Skeletal muscle satellite cell (primary cell): ENCODE measurements at regions not wholly inside any gene's neighbourhood (a gene's known extent, or its start where the extent isn't known, plus 50 kb on each side); places are given as distances from the start of the nearest gene placed in this dataset.

ENCODE experiments used
- H3K27me3 ChIP-seq: 2 replicates; pipeline ENCODE4 v1.7.0; 2013; ENCODE audit warnings: low read length; ENCODE audit not compliant: control insufficient read depth, insufficient read depth
- H3K36me3 ChIP-seq: 2 replicates; pipeline ENCODE4 v1.7.0; 2013; ENCODE audit warnings: mild to moderate bottlenecking, control low read depth, low read length; ENCODE audit not compliant: insufficient read depth
- H3K4me1 ChIP-seq: 2 replicates; pipeline ENCODE4 v1.7.0; 2013; ENCODE audit warnings: low read length; ENCODE audit not compliant: control insufficient read depth, insufficient read depth
- H3K4me2 ChIP-seq: 2 replicates; pipeline ENCODE4 v1.7.0; 2013; ENCODE audit warnings: mild to moderate bottlenecking, low read length
- H3K4me3 ChIP-seq: 2 replicates; pipeline ENCODE4 v1.7.0; 2013; ENCODE audit warnings: low read length
- H3K9ac ChIP-seq: 2 replicates; pipeline ENCODE4 v1.7.0; 2013; ENCODE audit warnings: mild to moderate bottlenecking, low read depth, low read length, moderate library complexity
- H3K9me3 ChIP-seq: replicated peaks from 2 replicates; pipeline ENCODE4 v1.7.0; 2013; ENCODE audit warnings: mild to moderate bottlenecking, control low read depth, low read length

DNA sequence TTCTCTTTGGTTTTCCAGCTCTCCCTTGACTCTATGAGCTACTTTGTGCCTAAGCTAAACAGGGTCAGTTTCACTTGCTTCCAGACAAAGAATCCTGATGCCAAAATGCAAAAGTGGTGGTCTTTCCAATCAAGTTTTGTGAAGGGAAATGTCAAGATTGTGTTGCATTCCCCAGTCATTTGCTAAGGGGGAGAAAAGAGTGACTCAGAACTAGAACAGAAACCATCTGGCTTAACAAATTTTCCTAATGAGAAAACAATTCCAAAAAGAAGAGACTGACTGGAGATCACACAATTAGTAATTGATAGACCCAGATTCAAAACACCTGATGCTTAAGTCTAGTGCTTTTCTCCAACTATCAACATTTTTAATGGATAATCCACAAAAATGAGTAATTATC is 235.1 kb upstream of the DIO2 start:
- H3K36me3 ChIP-seq = no peaks in the 10 kb centered on the region
- H3K4me1 ChIP-seq = no peaks in the 10 kb centered on the region
- no peak overlapping the region for H3K4me2 ChIP-seq
- no peak overlapping the region for H3K9ac ChIP-seq
- H3K9me3 ChIP-seq = no peaks in the 10 kb centered on the region
- H3K27me3 ChIP-seq = no peaks in the 10 kb centered on the region
- no peak overlapping the region for H3K4me3 ChIP-seq

DNA sequence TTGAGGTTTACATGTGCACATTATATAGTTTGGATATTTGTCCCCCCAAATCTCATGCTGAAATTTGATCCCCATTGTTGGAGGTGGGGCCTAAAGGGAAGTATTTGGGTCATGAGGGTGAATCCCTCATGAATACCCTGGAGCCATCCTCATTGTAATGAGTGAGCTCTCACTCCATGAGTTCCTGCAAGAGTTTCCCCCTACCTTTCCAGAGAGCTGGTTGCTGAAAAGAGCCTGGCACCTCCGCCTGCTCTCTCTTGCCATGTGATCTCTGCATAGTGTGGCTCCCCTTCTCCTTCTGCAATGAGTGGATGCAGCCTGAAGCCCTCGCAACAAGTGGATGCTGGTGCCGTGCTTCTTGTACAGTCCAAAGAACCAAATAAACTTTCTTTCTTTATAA is 234.3 kb upstream of the DIO2 start:
- Histone ChIP-seq H3K27me3 (no peaks in the 10 kb centered on the region), H3K9me3 (no peaks in the 10 kb centered on the region), H3K36me3 (no peaks in the 10 kb centered on the region), H3K4me2 (no peak overlapping the region), H3K4me1 (no peaks in the 10 kb centered on the region), H3K9ac (no peak overlapping the region), H3K4me3 (no peak overlapping the region)

DNA sequence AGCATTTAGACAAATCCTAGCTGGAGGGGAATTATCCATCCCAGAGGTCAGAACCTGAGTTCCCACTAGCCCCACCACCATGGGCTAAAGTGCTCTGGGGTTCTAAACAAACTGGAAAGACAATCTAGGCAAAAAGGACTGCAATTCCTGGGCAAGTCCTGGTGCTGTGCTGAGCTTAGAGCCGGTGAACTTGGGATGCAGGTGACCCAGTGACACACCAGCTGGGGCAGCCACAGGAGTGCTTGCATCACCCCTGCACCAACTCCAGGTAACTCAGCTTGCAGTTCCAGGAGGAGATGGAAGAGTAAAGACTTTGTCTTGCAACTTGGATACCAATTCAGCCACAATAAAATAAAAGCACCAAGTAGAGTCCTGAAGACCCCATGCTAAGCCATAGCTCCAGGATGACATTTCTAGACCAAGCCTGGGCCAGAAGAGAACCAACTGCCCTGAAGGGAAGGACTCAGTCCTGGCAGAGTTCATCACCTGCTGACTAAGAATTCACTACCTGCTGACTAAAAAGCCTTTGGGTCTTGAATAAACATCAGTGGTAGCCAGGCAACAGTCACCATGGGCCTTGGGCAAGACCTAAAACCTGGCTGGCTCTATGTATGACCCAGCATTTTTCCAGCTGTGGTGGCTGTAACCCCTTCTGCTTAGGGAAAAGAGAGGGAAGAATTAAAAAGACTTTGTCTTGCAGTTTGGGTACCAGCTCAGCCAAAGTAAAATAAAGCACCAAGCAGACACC is 223.4 kb upstream of the DIO2 start:
- no peaks in the 10 kb centered on the region for H3K27me3 ChIP-seq
- no peaks in the 10 kb centered on the region for H3K4me1 ChIP-seq
- H3K9ac ChIP-seq = no peak overlapping the region
- H3K9me3 ChIP-seq = no peaks in the 10 kb centered on the region
- H3K36me3 ChIP-seq = no peaks in the 10 kb centered on the region
- H3K4me2 ChIP-seq = no peak overlapping the region
- no peak overlapping the region for H3K4me3 ChIP-seq

DNA sequence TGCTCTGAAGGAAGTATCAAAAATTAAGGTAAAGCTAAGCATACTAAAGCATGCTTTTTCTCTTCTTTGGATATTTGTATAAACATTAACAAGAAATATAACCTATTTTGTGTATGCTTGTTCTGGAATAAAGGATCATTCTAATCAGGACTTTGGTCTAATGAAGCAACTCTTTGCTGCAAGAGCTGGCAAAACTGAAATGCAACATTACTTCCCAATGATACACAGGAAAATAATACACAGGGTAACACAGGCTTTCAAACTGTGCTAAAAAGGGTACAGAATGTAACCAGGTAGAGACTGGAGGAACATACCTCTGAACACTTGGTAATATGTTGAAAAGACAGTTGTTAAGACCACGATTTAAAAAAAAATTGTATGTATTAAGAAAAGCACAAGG is 222.5 kb upstream of the DIO2 start:
- Histone ChIP-seq H3K4me3 (no peak overlapping the region), H3K4me2 (no peak overlapping the region), H3K4me1 (no peaks in the 10 kb centered on the region), H3K9me3 (no peaks in the 10 kb centered on the region), H3K27me3 (no peaks in the 10 kb centered on the region), H3K36me3 (no peaks in the 10 kb centered on the region), H3K9ac (no peak overlapping the region)

DNA sequence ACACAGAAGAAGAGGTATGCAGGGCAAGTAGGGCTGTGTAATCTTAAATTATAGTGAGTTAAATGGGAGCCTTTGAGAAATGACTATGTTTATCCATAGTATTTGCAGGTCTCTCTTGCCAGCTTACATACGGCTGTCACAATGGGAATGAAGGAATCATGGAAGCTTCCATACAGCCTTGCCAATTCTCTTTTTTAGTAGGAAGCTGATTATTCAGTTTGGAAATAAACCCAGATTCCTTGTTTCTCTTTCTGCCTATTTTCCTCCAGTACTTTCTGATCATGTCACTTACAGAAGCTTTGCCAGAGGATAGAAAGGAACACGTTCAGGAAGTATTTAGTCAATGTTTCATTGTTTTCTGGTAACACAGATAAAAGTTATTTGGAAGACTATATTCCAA is 217.4 kb upstream of the DIO2 start:
- H3K9ac ChIP-seq = no peak overlapping the region
- H3K9me3 ChIP-seq = no peaks in the 10 kb centered on the region
- H3K4me1 ChIP-seq = peaks cover 11% of the 10 kb centered on the region
- H3K4me3 ChIP-seq = no peak overlapping the region
- H3K27me3 ChIP-seq = no peaks in the 10 kb centered on the region
- no peak overlapping the region for H3K4me2 ChIP-seq
- no peaks in the 10 kb centered on the region for H3K36me3 ChIP-seq

DNA sequence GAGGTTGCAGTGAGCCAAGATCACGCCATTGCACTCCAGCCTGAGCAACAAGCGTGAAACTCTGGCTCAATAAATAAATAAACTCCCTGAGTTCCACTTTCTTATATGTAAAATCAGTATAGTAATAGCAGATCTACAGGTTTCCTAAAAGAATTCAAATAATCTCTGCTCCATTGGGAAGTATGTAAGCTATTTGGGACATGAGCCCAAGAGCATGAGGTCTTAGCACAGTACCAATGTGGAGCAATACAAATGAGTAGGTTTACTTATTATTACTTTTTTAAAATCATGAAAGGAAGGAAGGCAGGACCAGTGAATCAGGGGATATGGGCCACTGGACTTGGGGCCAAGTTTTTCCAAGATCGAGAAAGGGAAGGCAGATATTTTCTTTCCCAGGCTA is 216.9 kb upstream of the DIO2 start:
- Histone ChIP-seq H3K4me3 (no peak overlapping the region), H3K4me2 (no peak overlapping the region), H3K9ac (no peak overlapping the region), H3K9me3 (no peaks in the 10 kb centered on the region), H3K4me1 (peaks cover 11% of the 10 kb centered on the region), H3K36me3 (no peaks in the 10 kb centered on the region), H3K27me3 (no peaks in the 10 kb centered on the region)

DNA sequence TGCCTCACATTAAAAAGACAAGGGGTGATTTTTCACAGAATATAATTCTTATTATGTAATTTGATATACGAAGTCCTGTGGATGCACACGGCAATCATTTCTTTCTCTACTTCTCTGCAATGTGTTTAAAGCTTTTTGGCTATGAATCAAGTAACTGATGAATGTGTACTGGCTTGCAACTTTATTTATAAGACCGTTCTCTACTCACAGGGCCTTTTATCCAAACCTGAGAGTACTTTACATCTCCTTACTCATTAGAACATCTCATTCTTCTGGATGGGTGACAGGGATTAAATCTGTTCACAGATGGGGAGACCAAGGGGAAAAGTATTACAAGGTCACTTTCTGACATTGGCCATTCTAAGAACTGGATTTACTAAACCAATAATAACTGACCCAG is 215.8 kb upstream of the DIO2 start:
- Histone ChIP-seq H3K36me3 (no peaks in the 10 kb centered on the region), H3K4me2 (no peak overlapping the region), H3K4me3 (no peak overlapping the region)

DNA sequence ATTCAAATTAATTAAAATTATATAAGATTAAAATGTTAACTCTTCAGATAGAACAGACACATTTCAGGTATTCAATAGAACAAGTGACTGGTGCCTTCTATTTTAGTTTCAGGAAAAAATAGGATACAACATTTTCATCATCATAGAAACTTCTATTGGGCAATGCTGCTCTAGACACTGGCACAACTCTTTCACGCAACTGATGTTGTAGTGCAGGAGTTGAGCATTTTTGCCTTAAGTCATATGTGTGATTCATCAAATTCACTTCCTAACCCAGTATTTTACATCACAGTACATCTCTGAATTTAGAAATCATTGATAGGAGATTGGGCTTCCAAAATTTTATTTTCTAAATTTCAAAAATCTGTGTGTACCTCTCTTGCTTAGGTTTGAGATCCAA is 215.4 kb upstream of the DIO2 start:
- H3K9me3 ChIP-seq = no peaks in the 10 kb centered on the region
- no peak overlapping the region for H3K4me2 ChIP-seq
- no peaks in the 10 kb centered on the region for H3K36me3 ChIP-seq
- no peak overlapping the region for H3K4me3 ChIP-seq
- H3K9ac ChIP-seq = no peak overlapping the region
- peaks cover 11% of the 10 kb centered on the region for H3K4me1 ChIP-seq
- H3K27me3 ChIP-seq = no peaks in the 10 kb centered on the region

More for the DNA sequence above, 215.8 kb upstream of the DIO2 start:
- H3K4me1 ChIP-seq = peaks cover 11% of the 10 kb centered on the region
- no peaks in the 10 kb centered on the region for H3K27me3 ChIP-seq
- H3K9ac ChIP-seq = no peak overlapping the region
- no peaks in the 10 kb centered on the region for H3K9me3 ChIP-seq

DNA sequence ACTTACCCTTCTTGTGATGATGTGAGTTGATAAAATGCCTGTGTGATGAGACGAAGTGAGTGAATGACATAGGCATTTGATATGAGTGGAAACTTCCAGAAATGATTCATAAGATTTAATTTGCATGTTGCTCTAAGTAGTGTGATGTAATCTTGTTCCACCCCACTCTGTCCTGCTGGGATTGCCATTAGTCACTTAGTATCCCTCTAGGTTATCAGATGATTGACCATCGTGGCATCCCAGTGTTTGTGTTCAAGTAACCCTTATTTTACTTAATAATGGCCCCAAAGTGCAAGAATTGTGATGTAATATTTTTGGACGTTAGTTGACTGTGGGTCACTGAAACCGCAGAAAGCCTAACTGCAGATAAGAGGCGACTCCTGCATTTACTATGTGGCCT is 214.4 kb upstream of the DIO2 start:
- no peak overlapping the region for H3K9ac ChIP-seq
- H3K4me3 ChIP-seq = no peak overlapping the region
- H3K36me3 ChIP-seq = no peaks in the 10 kb centered on the region
- no peaks in the 10 kb centered on the region for H3K27me3 ChIP-seq
- H3K4me1 ChIP-seq = peaks cover 11% of the 10 kb centered on the region
- H3K4me2 ChIP-seq = peak overlapping the region; percentile 12
- no peaks in the 10 kb centered on the region for H3K9me3 ChIP-seq

DNA sequence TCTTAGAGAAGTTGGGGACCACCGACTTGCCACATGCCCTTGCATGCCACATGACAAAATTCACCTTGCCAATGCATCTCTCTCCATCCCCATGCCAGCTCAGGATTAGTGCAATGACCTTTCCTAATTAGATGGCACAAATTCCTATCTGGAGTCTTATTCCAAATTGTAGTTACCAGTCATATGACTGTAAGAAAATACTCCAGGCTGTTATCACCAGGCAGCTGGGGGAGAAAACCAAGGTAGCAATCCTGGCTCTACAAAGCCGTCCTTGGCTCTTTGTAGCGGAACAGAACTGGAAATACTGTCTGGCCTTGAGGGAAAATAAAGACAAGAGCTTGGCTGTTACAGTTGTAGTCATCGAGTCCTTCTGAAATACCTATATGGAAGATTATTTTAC is 208.5 kb upstream of the DIO2 start:
- H3K36me3 ChIP-seq = no peaks in the 10 kb centered on the region
- H3K27me3 ChIP-seq = no peaks in the 10 kb centered on the region
- no peaks in the 10 kb centered on the region for H3K9me3 ChIP-seq
- no peak overlapping the region for H3K4me2 ChIP-seq
- H3K4me1 ChIP-seq = no peaks in the 10 kb centered on the region
- H3K9ac ChIP-seq = no peak overlapping the region
- H3K4me3 ChIP-seq = no peak overlapping the region

DNA sequence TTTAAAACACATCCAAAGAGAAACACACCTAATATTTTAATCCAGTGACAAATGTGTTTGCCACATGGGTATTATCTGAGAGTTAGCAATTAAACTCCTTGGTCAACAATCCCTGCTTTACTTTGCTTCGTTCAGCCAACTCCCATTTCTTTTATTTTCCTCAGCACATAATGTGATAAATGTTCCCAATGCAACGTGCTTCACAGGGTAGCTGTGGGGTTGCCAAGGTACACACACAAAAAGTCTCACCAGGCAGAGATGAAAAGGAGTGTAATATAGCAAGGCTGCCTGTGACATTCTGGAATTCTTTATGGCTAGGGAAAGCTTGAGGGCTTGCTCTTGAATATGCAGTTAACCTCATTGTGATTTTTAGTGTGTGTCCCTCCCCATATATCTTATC is 208.0 kb upstream of the DIO2 start:
- no peak overlapping the region for H3K4me3 ChIP-seq
- no peaks in the 10 kb centered on the region for H3K9me3 ChIP-seq
- H3K4me2 ChIP-seq = no peak overlapping the region
- H3K27me3 ChIP-seq = no peaks in the 10 kb centered on the region
- no peaks in the 10 kb centered on the region for H3K36me3 ChIP-seq
- H3K9ac ChIP-seq = no peak overlapping the region
- no peaks in the 10 kb centered on the region for H3K4me1 ChIP-seq

DNA sequence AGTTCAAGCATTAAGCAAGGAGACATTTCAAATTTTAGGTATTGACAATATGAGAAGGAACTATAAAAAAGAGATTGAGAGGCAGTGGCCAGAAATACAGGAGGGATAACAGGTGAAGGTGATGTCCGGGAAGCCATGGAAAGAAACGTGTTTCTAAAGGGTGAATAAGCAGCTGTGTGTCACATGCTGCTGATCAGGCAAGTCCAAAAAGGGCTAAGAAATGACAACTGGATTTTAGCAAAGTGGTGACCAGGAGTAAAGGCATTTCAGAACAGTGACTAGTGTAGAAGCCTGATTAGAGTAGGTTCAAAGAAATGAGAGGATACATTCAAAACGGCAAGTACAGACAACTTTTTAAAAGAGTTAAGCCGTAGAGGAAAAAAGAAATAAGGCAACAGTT is 204.3 kb upstream of the DIO2 start:
- Histone ChIP-seq H3K9ac (no peak overlapping the region), H3K4me3 (no peak overlapping the region), H3K27me3 (no peaks in the 10 kb centered on the region), H3K4me1 (no peaks in the 10 kb centered on the region), H3K4me2 (no peak overlapping the region), H3K9me3 (no peaks in the 10 kb centered on the region), H3K36me3 (no peaks in the 10 kb centered on the region)
